Activated CD4-positive, alpha-beta T cell treated with anti-CD3 and anti-CD28 coated beads, Interleukin-2, amount 50 U/mL, for 48 hours (primary cell): ENCODE measurements at regions not wholly inside any gene's neighbourhood (a gene's known extent, or its start where the extent isn't known, plus 50 kb on each side); places are given as distances from the start of the nearest gene placed in this dataset.

Experiments used
- DNase-seq, 2 experiments: peaks; one replicate each; pipeline ENCODE4 v3.0.0-alpha.2; 2020

DNA sequence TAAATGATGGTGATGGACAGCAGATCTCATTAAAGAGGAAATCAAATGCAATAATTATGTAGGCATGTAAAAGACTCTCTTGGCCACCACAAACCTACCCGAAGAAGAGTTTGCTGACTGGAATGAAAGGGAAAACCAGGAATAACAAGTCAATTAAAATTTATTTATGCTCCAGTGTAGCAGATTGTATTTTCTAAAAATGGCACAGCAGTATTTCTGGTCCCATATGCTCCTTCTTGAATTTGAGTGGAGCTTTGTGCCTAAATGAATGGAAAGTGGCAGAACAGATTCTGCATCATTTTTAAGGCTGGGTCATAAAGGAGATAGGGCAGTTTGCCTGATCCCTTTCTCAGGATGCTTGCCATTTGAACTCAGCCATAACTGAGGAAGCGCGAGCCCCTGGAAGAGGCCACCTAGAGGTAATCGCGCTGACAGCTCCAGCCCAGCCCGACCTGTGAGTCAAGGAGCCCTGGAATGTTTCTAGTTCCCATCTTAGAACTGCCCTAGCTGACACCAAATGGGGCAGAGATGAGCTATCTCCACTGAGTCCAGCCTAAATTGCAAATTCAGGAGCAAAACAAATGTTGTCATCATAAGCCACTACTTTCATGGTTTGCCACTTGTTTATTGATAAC lies 229.2 kb upstream of the TMTC1 start:
- no peak for DNase-seq

DNA sequence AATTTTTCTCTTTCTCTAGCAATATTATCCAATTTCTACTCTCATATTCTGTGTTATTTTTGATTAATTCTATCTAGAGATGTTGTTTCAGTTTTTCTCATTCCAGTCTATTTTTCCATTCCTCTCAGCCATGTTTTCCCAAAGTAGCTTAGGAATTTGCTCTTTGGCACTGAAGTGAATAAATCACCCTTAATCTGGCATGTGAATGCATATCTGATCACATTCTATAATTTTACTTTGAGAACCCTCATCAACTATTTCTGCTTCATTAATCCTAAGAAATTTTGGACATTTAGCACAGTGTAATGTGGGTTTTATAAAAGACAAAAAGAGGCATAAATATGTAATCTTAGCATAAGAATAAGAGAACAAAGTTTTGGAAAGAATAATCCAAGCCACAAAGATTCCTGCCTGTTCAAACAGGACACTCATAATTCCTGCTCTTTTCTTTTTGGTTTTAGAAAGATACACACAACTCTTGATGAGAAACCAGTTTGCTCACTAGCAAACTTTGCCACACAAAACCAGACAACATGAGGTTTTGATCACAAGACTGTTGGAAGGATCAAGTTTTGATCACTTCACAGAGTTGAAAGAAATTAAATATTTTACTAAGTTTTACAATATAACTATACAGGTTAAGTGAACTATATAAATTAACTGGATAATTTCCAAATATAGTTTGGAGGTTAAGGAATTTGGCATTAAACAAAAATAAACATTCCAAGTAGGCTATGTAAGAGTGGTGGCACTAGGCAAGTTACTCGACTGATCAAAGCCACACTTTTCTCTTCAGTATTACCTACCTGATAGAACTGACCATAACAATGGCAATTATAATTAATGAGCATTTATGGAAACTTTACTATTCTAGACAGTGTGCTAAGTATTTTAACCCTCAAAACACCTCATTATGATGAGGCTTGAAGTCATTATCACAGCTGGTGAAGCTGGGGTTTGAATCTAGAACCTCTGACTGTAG lies 226.6 kb upstream of the TMTC1 start:
- DNase-seq, result no peak

DNA sequence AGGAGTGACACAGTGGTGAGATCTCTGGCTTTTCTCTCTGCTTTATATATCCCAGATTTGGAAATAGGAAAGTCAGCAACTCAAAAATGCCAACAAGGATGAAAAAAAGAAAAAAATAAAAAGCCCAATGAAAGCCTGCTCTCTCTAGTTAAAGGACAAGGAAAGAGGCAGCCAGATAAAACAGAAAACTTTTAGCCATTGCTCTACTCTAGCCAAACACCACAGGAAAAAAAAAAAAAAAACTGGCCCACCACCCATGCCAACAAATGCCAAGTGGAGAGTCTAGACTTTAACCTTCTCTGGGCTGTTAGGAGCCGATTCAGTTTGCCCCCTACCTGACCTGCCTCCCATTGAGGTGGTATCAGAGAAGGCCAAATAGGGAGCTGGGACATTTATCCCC lies 222.3 kb upstream of the TMTC1 start:
- DNase-seq, result no peak

DNA sequence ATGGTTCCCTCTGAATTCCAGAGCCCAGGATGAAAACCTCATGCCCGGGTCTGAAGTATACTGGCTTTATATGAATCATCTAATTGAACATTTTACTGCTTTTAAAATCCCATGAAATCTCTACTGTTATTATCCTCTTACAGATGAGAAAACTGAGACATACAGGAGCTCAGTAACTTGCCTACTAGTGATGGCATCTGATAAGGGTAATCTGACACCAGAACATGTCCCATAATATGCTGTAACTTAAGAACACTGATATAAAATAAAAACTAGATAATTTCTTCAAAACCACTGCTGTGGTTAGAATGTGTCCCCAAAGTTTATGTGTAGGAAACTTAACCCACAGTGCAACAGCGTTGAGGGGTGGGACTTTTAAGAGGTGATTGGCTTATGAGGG lies 219.6 kb upstream of the TMTC1 start:
- no peak for DNase-seq

DNA sequence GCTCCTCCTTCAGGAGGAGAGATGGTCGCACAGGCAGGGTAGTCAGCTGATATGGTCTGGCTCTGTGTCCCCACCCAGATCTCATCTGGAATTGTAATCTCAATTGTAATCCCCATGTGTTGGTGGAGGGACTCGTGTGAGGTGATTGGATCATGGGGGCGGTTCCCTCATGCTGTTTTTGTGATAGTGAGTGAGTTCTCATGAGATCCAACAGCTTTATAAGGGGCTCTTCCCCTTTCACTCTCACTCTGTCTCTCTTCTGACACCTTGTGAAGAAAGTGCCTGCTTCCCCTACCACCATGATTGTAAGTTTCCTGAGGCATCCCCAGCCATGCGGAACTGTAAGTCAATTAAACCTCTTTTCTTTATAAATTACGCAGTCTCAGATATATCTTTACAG lies 218.9 kb upstream of the TMTC1 start:
- DNase-seq, result no peak

DNA sequence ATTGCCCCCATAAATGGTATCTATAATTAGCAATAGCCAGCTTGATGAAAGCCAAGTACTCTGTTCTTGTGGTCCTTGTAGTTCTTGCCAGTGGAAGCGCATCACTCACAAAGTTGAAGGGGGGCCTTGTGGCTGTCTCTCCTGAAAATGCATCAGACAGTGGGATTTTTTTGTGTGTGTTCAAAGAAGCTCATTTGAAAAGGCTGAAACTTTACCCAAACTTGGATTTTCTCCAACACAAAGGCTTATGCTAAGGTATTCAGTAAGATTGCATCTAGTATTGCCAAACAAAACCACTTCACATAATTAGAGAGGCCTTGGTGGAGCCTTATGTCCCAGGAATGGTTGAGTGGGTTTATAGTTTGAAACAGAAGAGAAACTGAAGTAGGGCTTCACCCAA lies 216.7 kb upstream of the TMTC1 start:
- DNase-seq, result no peak

DNA sequence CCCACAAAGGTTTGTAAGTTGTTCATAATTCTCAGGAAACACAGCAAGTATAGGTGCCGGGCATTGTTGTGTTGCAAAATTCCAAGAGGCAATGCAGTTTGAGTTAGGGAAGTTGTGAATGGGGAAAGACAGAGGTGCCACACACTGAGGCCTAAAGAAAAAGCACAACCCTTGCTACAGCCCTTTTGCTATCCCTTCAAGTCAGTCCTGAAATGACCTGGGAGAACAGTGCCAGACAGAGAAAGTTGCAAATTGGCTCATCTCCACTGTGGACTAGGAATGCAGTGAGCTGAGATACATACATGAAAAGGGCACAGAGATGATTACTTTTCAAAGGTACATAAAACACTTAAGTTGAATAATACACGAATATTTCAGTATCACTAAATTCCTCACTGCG lies 213.3 kb upstream of the TMTC1 start:
- no peak for DNase-seq

DNA sequence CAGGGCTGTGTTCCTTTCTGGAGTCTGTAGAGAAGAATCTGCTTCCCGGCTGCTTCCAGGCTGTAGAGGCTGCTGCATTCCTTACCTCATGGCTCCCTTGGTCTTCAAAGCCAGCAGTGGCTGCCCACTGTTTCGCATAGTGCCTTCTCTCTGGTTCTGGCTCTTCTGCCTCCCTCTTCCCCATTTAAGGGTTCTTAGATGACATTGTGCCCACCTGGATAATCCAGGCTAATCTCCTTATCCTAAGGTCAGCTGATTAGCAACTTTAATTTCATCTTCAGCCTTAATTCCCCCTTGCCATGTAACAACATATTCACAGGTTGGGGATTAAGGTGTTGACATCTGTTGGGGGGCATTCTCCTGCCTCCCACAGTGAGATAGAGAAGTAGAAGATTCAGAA lies 208.6 kb upstream of the TMTC1 start:
- no peak for DNase-seq

DNA sequence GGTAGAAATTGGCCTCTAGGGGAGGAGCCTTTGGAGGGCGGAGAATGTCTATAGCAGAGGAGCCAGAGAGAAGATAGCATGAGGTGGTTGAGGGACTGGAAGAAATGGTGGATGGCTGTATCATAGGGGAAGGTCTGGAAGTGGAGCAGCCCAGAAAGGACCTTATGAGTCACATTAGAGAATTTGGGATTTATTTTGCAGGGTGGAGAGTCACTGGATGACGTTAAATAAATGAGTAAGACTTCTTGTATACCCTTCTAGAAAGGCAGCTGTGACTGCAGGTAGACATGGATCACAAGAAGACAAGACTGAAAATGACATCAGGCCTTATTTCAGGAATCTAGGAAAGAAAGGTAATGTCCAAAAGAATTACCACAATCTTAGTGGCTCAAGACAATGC lies 208.2 kb upstream of the TMTC1 start:
- no peak for DNase-seq

DNA sequence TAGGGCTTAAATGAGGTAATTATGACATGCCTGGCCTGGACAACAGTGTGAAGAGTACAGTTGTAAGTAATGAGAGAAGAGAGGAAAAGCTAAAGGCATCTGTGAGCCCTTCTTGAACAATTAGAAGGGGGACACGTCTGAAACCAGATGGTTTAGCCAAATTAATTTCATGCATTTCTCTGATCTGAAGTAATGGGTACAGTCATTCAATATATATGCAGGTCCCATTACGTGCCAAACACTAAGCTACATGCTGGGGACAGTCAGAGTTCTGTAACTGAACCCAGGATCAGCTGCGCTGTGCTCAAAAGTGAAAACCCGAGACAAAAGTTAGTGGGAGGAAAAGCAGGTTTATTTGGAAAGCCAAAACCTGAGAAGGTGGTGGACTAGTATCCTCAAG lies 207.2 kb upstream of the TMTC1 start:
- no peak for DNase-seq

DNA sequence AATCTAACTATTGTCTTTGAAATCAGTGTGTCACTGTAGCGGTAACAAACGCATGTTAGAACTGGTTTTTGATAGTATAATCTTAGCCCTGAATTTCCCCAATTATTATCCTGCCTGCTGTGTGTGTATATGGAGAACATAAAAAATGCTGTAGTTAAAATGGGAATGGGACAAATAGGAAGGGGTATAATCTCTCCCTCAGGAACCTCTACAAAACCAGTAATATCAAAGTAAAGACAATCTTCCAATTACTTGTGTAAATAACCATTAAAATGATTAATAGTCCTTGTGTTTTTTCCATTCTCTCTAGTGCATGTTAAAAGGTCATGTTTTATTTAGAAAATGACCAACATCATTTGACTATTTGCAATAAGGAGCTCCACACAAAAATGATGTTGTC lies 200.1 kb upstream of the TMTC1 start:
- no peak for DNase-seq

DNA sequence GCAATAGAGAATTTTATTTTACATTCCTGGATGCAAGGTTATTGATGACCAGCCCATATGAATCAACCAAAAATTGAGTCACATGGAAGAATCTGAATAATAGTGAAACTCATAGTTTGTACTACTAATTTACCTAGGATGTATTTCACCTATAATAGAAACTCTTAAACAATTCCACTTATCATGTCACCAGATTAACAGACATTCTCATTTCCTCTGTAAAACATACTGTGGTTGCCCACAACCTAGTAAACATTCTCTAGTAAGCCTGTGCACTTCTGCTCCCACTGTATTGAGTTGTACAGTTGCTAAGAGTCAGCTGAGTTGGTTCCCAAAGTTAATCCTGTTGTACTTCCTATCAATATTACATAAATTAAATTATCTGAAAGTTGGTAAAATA lies 196.6 kb upstream of the TMTC1 start:
- DNase-seq, result no peak

DNA sequence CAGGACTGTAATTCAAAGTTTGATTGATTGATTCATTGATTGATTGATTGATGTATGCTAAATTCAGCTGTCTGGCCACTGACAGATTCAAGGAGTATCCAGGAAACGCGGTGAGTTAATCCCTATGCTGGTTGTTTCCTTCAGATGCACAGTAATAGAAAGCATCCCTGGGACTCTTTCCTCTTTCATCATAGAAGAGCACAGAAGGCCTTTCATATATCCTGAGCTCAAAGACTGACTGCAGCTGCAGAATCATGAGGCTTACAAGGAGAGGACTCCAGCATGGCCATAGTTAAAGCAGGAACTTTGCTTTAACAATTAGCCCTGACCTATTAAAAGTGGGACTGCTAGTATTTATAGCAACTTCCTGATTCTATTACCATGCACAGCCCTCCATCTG lies 187.7 kb upstream of the TMTC1 start:
- DNase-seq, result no peak

DNA sequence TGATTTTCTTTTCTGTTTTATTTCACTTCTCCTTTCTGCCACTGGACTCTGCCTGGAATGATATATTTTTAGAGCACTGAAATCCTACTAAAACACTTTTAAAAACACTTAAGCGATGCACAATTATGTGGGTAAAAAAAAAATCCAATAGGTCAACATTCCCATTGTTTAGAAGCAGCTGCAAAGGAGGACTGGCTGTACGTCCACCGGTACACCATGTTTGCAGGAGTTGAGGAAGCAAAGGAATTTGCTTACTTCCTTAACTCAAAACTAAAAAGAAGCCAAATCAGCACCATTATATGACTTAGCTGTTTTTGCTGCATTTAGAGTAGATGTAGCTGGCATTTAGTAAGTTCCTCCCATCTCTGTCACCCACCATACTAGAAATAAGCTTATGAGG lies 186.8 kb upstream of the TMTC1 start:
- DNase-seq, result no peak

DNA sequence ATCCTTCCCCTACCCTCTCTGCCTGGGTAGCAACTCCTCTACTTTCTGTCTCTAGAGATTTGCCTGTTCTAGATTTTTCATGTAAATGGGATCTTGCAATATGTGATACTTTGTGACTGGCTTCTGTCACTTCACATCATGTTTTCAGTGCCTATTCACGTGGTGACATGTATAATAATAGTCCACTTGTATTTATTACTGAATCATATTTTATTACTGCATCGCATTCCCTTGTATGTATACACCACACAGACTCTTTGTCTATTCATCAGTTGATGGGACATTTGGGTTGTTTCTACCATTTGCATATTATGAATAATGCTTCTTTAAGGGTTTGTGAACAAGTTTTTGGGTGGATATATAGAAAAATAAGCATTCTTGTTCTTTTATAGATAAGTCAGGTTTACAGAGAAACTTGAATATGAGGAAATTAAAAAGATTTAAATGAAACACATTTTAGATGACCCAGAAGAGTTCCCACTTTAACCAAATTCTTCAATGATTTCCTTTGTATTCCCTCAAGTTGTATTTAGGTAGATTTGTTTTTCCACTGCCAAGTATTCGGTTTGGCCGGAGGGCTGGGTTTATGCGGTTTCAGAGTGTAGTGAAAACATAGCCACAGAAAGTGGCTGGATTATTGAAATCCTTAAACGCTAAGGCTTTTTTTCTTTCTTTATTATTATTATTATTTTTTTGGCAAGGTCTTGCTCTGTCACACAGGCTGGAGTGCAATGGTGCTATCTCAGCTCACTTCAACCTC lies 178.7 kb upstream of the TMTC1 start:
- no peak for DNase-seq

DNA sequence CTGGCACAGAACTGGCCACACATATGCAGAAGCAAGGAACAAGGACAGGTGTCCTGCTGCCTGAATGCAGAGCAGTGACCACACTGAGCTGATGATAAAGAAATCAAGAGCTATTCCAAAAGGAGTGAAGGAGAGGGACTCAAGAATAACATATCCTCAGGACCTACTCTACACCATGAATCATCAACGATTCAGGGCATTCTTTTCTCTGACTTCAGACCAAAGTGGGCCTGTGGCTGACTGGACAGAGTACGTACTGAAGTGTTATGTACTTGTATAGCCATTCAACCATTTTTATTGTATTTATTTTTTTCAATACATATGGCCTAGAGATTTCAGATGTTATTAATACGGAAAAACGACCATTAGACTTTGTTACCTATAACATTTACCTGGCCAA lies 177.5 kb upstream of the TMTC1 start:
- no peak for DNase-seq

DNA sequence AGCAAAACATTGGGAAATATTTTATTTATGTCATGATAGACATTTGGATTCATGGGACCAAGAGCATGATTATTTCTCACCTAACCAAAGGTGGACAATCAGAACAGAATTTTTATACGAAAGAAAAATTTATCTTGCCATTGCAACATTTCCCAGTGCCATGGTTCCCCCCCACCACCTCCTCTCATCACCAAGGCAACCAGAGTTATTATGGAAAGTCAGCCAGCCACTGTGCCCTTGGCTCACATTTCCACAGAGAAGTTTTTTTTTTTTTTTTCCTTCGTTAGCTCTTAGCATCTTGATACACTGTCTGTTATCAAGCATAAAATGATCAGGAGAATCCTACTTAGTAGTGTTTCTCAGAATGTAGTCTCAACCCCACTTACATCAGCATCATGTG lies 176.4 kb upstream of the TMTC1 start:
- no peak for DNase-seq

DNA sequence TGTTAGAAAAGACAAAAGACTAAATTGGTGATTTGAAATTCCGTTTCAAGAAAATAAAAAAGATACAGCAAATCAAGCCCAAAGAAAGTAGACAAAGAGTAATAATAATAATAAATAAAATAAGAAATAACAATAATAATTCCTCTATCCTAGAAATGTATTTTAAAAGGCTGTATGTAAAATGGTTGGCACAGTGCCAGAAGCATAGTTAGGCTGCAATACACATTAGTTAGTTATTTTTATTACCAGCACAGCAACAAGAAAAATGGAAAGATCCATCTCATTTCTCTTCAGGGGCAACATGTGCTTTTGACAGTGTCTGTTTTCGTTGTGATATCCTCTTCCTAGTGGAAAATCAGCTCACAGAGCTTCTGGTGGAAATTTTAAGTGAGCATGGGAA lies 174.1 kb upstream of the TMTC1 start:
- DNase-seq, result no peak

DNA sequence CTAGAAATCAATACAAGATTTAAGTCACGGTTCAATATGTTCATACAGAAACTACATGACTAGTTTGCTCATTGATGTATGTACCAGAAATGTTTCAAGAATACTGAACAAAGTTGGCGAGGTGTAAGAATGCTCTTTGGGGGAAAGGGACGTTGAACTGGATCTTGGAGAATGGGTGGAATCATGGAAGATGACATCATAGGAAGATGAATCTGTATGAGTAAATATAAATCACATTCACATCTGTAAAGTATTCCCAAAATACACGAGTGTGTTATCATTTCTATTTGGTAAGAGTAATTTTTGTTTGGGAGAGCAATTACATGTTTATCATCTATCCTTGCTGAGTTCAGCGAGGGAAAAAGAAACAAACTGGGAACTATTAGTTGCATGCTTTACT lies 162.2 kb upstream of the TMTC1 start:
- no peak for DNase-seq

DNA sequence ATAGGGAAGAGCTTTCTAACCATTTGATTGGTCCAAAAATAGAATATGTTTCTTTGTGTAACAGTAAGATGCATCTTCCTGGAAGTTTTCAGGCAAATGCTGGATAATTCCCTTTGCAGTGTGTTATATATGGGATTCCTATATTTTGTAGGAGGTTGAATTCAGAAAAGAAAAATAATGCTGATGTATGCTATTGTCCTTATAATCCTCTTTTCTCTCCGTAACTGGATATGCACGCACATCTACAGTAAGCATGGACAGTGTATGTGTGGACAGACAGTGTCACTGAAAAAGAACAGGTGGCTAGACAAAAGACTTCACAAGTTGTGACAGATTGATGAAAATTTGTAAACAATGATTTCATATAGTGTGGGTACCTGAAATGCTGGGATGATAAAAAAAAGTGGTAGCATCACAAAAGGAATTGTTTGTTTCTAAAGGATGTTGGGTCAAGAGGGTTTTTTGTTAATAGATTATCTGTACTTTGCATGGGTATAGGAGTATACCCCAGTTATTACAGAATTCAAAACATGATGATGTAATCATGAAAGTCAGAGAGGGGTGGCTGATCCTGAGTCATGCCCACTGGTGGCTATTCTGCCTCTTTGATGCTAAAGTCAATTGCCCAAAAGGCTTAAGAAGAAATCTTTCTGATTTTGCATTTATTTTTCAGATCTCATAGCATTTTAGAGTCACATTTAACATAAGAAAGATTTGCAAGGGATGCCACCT lies 160.7 kb upstream of the TMTC1 start:
- no peak for DNase-seq

DNA sequence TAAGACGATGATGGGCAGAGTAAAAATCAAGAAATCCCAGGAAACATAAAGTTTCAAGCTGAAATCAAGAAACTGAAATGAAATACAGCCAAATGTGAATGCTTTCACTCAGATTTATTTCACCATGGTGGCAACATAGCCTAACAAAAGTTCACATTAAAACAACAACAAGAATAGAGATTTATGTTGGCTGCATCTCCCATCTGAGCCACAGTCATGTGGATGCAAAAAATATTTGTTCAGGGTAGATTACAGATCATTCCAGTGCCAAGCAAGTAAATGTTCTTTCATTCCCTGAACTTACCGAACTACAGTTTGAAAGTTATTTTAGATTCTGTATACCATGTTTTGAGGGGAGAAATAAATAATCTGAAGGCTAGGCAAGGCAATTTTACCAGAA lies 159.9 kb upstream of the TMTC1 start:
- DNase-seq, result no peak

DNA sequence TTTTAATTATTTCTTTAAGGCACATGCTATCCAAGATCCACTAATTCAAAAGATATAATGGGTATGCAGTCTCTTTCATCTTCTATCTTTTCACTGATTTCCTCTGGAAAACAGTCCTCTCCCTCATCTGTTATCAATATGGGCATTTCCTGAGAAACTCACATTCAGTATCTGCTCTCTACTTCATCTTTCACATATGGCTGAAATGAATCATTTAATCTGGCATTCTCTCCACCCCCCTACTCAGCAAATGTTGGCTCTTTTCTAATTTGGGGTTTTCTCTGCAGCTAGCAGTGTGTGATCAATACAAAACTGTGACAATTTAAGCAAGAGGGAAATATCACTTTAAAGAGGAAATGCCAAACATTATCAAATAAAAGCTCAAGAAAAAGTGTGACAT lies 157.1 kb upstream of the TMTC1 start:
- no peak for DNase-seq

DNA sequence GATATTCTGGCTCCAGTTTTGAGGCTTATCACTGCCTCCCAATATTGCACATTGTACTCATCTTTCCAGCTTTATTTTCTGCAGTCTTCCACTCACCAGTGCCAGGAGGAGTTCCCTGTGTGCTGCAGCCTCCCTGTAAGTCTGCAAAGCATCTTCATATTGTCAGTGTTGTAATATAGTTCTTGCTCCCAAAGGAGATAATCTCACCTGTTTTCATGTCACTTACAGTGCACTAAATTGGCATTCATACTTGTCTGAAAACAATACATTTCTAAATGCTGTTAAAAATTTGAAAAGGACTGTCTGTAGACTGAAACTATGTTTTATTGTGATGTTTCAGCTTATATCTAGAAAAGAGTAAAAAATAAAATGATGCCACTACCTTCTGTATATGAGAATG lies 146.8 kb upstream of the TMTC1 start:
- DNase-seq, result no peak
